GM11168 (cell line): ENCODE measurements at regions not wholly inside any gene's neighbourhood (a gene's known extent, or its start where the extent isn't known, plus 50 kb on each side); places are given as distances from the start of the nearest gene placed in this dataset.

Source experiments
- in situ Hi-C: fragments of 300-500 bp; cut with MboI; formaldehyde crosslinking; loops from one replicate; pipeline ENCODE4 v1.12.0; 2022; ENCODE audit warnings: low sequenced_read_pairs; ENCODE audit not compliant: unreplicated experiment

GRCh38 chr1:224503161-224504118 lies 68.8 kb upstream of the WDR26 start:
- in situ Hi-C loops = loop anchor here (25.0 kb wide), 1 partner anchor 359 kb away; no protein-coding TSS in a partner anchor

GRCh38 chr1:224504297-224505041 lies 69.9 kb upstream of the WDR26 start:
- in situ Hi-C loops = loop anchor here (25.0 kb wide), 1 partner anchor 358 kb away; no protein-coding TSS in a partner anchor

- in situ Hi-C loops = loop anchor here (25.0 kb wide), 1 partner anchor 357 kb away; no protein-coding TSS in a partner anchor
Observed at GRCh38 chr1:224505454-224506093, 71.0 kb upstream of the WDR26 start.

GRCh38 chr1:224506141-224506814 lies 71.7 kb upstream of the WDR26 start:
- in situ Hi-C loops = loop anchor here (25.0 kb wide), 1 partner anchor 356 kb away; no protein-coding TSS in a partner anchor

GRCh38 chr1:224507771-224508523 lies 73.3 kb upstream of the WDR26 start:
- in situ Hi-C loops = loop anchor here (25.0 kb wide), 1 partner anchor 354 kb away; no protein-coding TSS in a partner anchor

GRCh38 chr1:224509907-224510306 lies 75.3 kb upstream of the WDR26 start:
- in situ Hi-C loops = loop anchor here (25.0 kb wide), 1 partner anchor 352 kb away; no protein-coding TSS in a partner anchor

GRCh38 chr1:224510880-224511645 lies 76.5 kb upstream of the WDR26 start:
- in situ Hi-C loops = loop anchor here (25.0 kb wide), 1 partner anchor 351 kb away; no protein-coding TSS in a partner anchor

- in situ Hi-C loops = loop anchor here (25.0 kb wide), 1 partner anchor 350 kb away; no protein-coding TSS in a partner anchor
Observed at GRCh38 chr1:224512600-224513151, 78.1 kb upstream of the WDR26 start.

GRCh38 chr1:224513383-224513782 lies 78.8 kb upstream of the WDR26 start:
- in situ Hi-C loops = loop anchor here (25.0 kb wide), 1 partner anchor 349 kb away; no protein-coding TSS in a partner anchor

GRCh38 chr1:224513787-224514209 lies 79.2 kb upstream of the WDR26 start:
- in situ Hi-C loops = loop anchor here (25.0 kb wide), 1 partner anchor 349 kb away; no protein-coding TSS in a partner anchor

GRCh38 chr1:224517171-224517570 lies 82.6 kb upstream of the WDR26 start:
- in situ Hi-C loops = loop anchor here (25.0 kb wide), 1 partner anchor 345 kb away; no protein-coding TSS in a partner anchor

GRCh38 chr1:224518528-224518927 lies 83.9 kb upstream of the WDR26 start:
- in situ Hi-C loops = loop anchor here (25.0 kb wide), 1 partner anchor 344 kb away; no protein-coding TSS in a partner anchor

GRCh38 chr1:224519874-224520273 lies 85.3 kb upstream of the WDR26 start:
- in situ Hi-C loops = loop anchor here (25.0 kb wide), 1 partner anchor 342 kb away; no protein-coding TSS in a partner anchor

- in situ Hi-C loops = loop anchor here (25.0 kb wide), 1 partner anchor 341 kb away; no protein-coding TSS in a partner anchor
Observed at GRCh38 chr1:224520808-224521207, 86.2 kb upstream of the WDR26 start.

- in situ Hi-C loops = loop anchor here (25.0 kb wide), 1 partner anchor 340 kb away; no protein-coding TSS in a partner anchor
Observed at GRCh38 chr1:224521904-224522734, 87.5 kb upstream of the WDR26 start.

GRCh38 chr1:224523676-224524075 lies 89.1 kb upstream of the WDR26 start:
- in situ Hi-C loops = loop anchor here (25.0 kb wide), 1 partner anchor 339 kb away; no protein-coding TSS in a partner anchor
